GM12878 (cell line): ENCODE measurements at regions not wholly inside any gene's neighbourhood (a gene's known extent, or its start where the extent isn't known, plus 50 kb on each side); places are given as distances from the start of the nearest gene placed in this dataset.

ENCODE experiments used
- ATAC-seq: fragments of 200-7000 bp; cut with Tn5 transposase; 3 replicates; pipeline ENCODE4 v1.9.1; 2020; ENCODE audit warnings: mild to moderate bottlenecking, moderate library complexity
- BruUV-seq: library from RNA; stranded (reverse); fragments of 400-500 nt; replicated peaks from 2 replicates; lab custom pipeline; 2021; lab: Mats Ljungman, UMichigan
- CTCF ChIA-PET: fragments of 300-600 bp; sonication (Branson Sonifier 250); formaldehyde crosslinking; extraction: SDS; loops from one replicate; lab custom pipeline; 2021; ENCODE audit warnings: inconsistent platforms; lab: Yijun Ruan, JAX
- POLR2A ChIA-PET: fragments of 350-600 bp; formaldehyde crosslinking; extraction: SDS; loops from one replicate; lab custom pipeline; 2021; ENCODE audit warnings: inconsistent platforms; lab: Charles Lee
- RAD21 ChIA-PET: fragments of 300-600 bp; sonication (Branson Sonifier 250); formaldehyde crosslinking; loops from one replicate; lab custom pipeline; 2023; ENCODE audit warnings: antibody characterized with exemption; ENCODE audit not compliant: unreplicated experiment; lab: Charles Lee
- SMC1A ChIA-PET: fragments of 300-600 bp; sonication (Branson Sonifier 250); formaldehyde crosslinking; loops from one replicate; lab custom pipeline; 2023; ENCODE audit not compliant: unreplicated experiment, uncharacterized antibody; lab: Charles Lee
- DNase-seq: peaks from one replicate; pipeline ENCODE4 v3.0.0-alpha.2; 2011; ENCODE audit warnings: low read depth, low spot score
- FAIRE-seq: peaks from 3 replicates; lab custom pipeline; 2011; peaks lifted over from hg19 to GRCh38; lab: Jason Lieb, UNC
- H2AFZ ChIP-seq: 2 replicates; pipeline ENCODE4 v1.6.0; 2011; ENCODE audit warnings: low read depth, low read length, control low read depth; ENCODE audit not compliant: control insufficient read depth
- H3K27ac ChIP-seq: 2 replicates; pipeline ENCODE4 v1.5.1; 2011; ENCODE audit warnings: control low read depth; ENCODE audit not compliant: control insufficient read depth, insufficient read depth
- H3K27me3 ChIP-seq, 2 experiments: replicated peaks in 1 of 2; 2 replicates each; pipeline versions ENCODE4 v1.6.0 to v1.6.1; 2011; ENCODE audit warnings: low read length in 1 of 2; ENCODE audit not compliant: control insufficient read depth in 2 of 2, insufficient read depth in 2 of 2
- H3K36me3 ChIP-seq, 2 experiments: 2 replicates each; pipeline ENCODE4 v1.5.1; 2011; ENCODE audit warnings: low read length in 1 of 2; ENCODE audit not compliant: control insufficient read depth in 2 of 2, insufficient read depth in 2 of 2
- H3K4me1 ChIP-seq: 2 replicates; pipeline ENCODE4 v1.6.1; 2011; ENCODE audit warnings: mild to moderate bottlenecking, low read length, moderate library complexity, mixed read lengths; ENCODE audit not compliant: control insufficient read depth, insufficient read depth
- H3K4me2 ChIP-seq: 2 replicates; pipeline ENCODE4 v1.6.0; 2011; ENCODE audit warnings: control low read depth; ENCODE audit not compliant: control insufficient read depth, insufficient read depth
- H3K4me3 ChIP-seq: fragments of 200-600 bp; sonication (generic); 2 replicates; pipeline ENCODE4 v1.5.1; 2016
- H3K79me2 ChIP-seq: 2 replicates; pipeline ENCODE4 v1.6.0; 2011; ENCODE audit warnings: low read length; ENCODE audit not compliant: control insufficient read depth, insufficient read depth
- H3K9ac ChIP-seq: 2 replicates; pipeline ENCODE4 v1.8.0; 2011; ENCODE audit warnings: low read length, control low read depth, mixed read lengths; ENCODE audit not compliant: control insufficient read depth, insufficient read depth
- H3K9me3 ChIP-seq: replicated peaks from 3 replicates; pipeline ENCODE4 v1.5.1; 2011; ENCODE audit warnings: mild to moderate bottlenecking, low read length; ENCODE audit not compliant: control insufficient read depth, insufficient read depth
- H4K20me1 ChIP-seq: 2 replicates; pipeline ENCODE4 v1.6.0; 2011; ENCODE audit not compliant: control insufficient read depth, insufficient read depth
- EED ChIP-seq: sonication (generic); IDR thresholded peaks from 2 replicates; pipeline ENCODE4 v1.6.1; 2016; ENCODE audit warnings: antibody characterized with exemption, low read depth
- HDAC6 ChIP-seq: fragments of 200-600 bp; sonication (generic); IDR thresholded peaks from one replicate; pipeline ENCODE4 v1.8.0; 2017; ENCODE audit warnings: antibody characterized with exemption; ENCODE audit not compliant: unreplicated experiment
- MEF2A ChIP-seq: IDR thresholded peaks from 2 replicates; pipeline ENCODE4 v1.6.1; 2011; ENCODE audit warnings: low read depth, mild to moderate bottlenecking, low read length, moderate library complexity; ENCODE audit not compliant: insufficient read depth
- SPI1 ChIP-seq: IDR thresholded peaks from 2 replicates; pipeline ENCODE4 v1.6.1; 2011; ENCODE audit warnings: low read depth, mild to moderate bottlenecking, low read length, moderate library complexity, borderline replicate concordance; ENCODE audit not compliant: insufficient read depth
- SUPT20H ChIP-seq: IDR thresholded peaks from 2 replicates; pipeline ENCODE4 v1.6.1; 2011; ENCODE audit warnings: low read depth, mild to moderate bottlenecking, low read length, moderate library complexity, borderline replicate concordance; ENCODE audit not compliant: control insufficient read depth
- YBX1 ChIP-seq: fragments of 450-650 bp; IDR thresholded peaks from 2 replicates; pipeline ENCODE4 v1.6.1; 2016; ENCODE audit warnings: antibody characterized with exemption
- WGBS: methylation state at CpG from one replicate; pipeline ENCODE4 v1.1.6; 2016; ENCODE audit warnings: low lambda C conversion rate; ENCODE audit not compliant: insufficient replicate concordance, insufficient coverage; ENCODE audit errors: missing lambda C conversion rate; 5-methylcytosine and 5-hydroxymethylcytosine counted together
- in situ Hi-C: fragments of 300-500 bp; cut with MboI; formaldehyde crosslinking; loops from 9 replicates; pipeline ENCODE4 v1.14.3; 2018; ENCODE audit warnings: mixed read lengths
- intact Hi-C: fragments of 100-400 bp; cut with micrococcal nuclease; formaldehyde crosslinking; loops from one replicate; pipeline ENCODE4 v1.14.2; 2022; ENCODE audit not compliant: unreplicated experiment
- TF ChIP-seq, protein P1 (sequence below): fragments of 450-650 bp; conservative IDR thresholded peaks from 2 replicates; pipeline ENCODE4 v1.6.1; 2017; ENCODE audit warnings: mild to moderate bottlenecking, moderate library complexity

DNA sequence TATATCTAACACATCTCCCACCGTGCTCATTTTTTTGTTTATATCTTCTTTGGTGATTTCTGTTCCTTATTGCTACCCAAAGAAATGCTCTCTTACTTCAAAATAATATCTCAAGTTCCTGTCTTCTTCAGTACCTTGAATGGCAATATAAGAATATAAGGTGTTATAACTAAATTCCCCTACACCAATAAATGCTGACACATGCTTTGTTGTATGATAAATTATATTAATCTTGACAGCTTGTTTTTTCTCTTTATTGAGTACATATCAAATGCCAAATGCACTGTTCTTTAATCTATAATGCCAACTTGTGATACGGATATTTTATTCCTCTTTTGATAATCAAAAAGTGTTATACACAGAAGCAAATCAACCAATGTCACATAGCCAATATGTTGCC is 540.3 kb downstream of the PYDC2 start (continued):
- TF ChIP-seq, protein P1, sequence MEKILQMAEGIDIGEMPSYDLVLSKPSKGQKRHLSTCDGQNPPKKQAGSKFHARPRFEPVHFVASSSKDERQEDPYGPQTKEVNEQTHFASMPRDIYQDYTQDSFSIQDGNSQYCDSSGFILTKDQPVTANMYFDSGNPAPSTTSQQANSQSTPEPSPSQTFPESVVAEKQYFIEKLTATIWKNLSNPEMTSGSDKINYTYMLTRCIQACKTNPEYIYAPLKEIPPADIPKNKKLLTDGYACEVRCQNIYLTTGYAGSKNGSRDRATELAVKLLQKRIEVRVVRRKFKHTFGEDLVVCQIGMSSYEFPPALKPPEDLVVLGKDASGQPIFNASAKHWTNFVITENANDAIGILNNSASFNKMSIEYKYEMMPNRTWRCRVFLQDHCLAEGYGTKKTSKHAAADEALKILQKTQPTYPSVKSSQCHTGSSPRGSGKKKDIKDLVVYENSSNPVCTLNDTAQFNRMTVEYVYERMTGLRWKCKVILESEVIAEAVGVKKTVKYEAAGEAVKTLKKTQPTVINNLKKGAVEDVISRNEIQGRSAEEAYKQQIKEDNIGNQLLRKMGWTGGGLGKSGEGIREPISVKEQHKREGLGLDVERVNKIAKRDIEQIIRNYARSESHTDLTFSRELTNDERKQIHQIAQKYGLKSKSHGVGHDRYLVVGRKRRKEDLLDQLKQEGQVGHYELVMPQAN, result no peak
- TF ChIP-seq SUPT20H (no peak), EED (no peak), MEF2A (no peak), HDAC6 (no peak)

DNA sequence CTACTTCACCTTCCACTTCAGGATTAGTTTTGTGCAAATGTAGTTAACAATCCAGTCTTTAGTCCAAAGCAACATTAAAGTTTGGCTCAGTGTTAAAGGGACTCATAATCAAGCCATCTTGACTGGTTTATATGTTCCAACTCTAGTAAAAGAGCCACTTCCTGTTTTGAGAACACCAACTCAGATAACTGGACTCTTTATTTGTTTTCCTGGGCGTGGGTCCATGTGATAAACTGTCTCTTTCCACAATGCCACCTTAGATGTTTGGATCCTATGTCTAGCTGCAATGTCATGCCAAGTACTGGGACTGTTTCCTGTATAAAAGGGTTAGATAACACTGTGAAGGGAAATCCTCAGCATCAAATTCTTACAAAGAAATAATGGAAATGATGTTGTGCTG is 545.0 kb downstream of the PYDC2 start:
- in situ Hi-C loops, result no loop called here
- ATAC-seq, result no peak
- no peak overlapping the region for H2AFZ ChIP-seq

More for the DNA sequence above, 545.0 kb downstream of the PYDC2 start:
- WGBS, result 0% methylated on average over 1 of the region's 1 CpG
- DNase-seq (no peak), FAIRE-seq (no peak)
- H3K79me2 ChIP-seq, result no peaks in the 10 kb centered on the region
- CTCF ChIA-PET, result no interaction called here
- H3K9ac ChIP-seq, result no peak overlapping the region
- no peaks in the 10 kb centered on the region for H4K20me1 ChIP-seq
- no peak overlapping the region for H3K27ac ChIP-seq
- H3K4me1 ChIP-seq, result no peaks in the 10 kb centered on the region
- no TSS peak for BruUV-seq
- POLR2A ChIA-PET, result no interaction called here
- intact Hi-C loops, result no loop called here
- no peak overlapping the region for H3K4me3 ChIP-seq
- TF ChIP-seq YBX1, result no peak
- TF ChIP-seq SPI1, result peak; percentile 63; the same call in 1 of the 2 replicates
- RAD21 ChIA-PET, result no interaction called here
- H3K9me3 ChIP-seq, result no peaks in the 10 kb centered on the region
- H3K4me2 ChIP-seq, result no peak overlapping the region
- no peaks in the 10 kb centered on the region for H3K27me3 ChIP-seq
- H3K36me3 ChIP-seq, result no peaks in the 10 kb centered on the region
- SMC1A ChIA-PET, result interaction anchor here (0.6 kb wide), 1 partner anchor 27 kb away, joined by 3 read pairs; no protein-coding TSS in a partner anchor
